H1 (cell line): ENCODE measurements at regions not wholly inside any gene's neighbourhood (a gene's known extent, or its start where the extent isn't known, plus 50 kb on each side); places are given as distances from the start of the nearest gene placed in this dataset.

Experiments used
- CTCF ChIA-PET: fragments of 300-600 bp; sonication (Branson Sonifier 250); formaldehyde crosslinking; loops from one replicate; lab custom pipeline; 2021; ENCODE audit not compliant: partially characterized antibody; lab: Charles Lee
- POLR2A ChIA-PET: fragments of 300-600 bp; sonication (Branson Sonifier 250); formaldehyde crosslinking; loops from one replicate; lab custom pipeline; 2021; ENCODE audit warnings: inconsistent platforms; ENCODE audit not compliant: partially characterized antibody; lab: Charles Lee
- DNase-seq, 2 experiments: peaks; one replicate each; pipeline versions ENCODE4 v3.0.0 to v3.0.0-alpha.2; 2010 to 2022; ENCODE audit warnings: low spot score in 2 of 2, low read depth in 1 of 2, mixed read lengths in 1 of 2
- FAIRE-seq: peaks from 2 replicates; lab custom pipeline; 2011; peaks lifted over from hg19 to GRCh38; lab: Jason Lieb, UNC
- H2AFZ ChIP-seq: 2 replicates; pipeline ENCODE4 v1.8.1; 2012; ENCODE audit warnings: low read length, inconsistent platforms
- H2AK5ac ChIP-seq: 2 replicates; pipeline ENCODE4 v1.6.1; 2013; ENCODE audit warnings: low read depth, low read length
- H2BK120ac ChIP-seq: replicated peaks from 2 replicates; pipeline ENCODE3; 2013; ENCODE audit warnings: low read depth, low read length, inconsistent platforms
- H2BK12ac ChIP-seq: 2 replicates; pipeline ENCODE4 v1.6.1; 2013; ENCODE audit warnings: low read depth, low read length
- H2BK15ac ChIP-seq: 2 replicates; pipeline ENCODE4 v1.6.1; 2013; ENCODE audit warnings: low read length
- H2BK20ac ChIP-seq: 2 replicates; pipeline ENCODE4 v1.6.1; 2013; ENCODE audit warnings: low read length
- H2BK5ac ChIP-seq: 2 replicates; pipeline ENCODE4 v1.6.1; 2013; ENCODE audit warnings: low read depth, low read length
- H3K14ac ChIP-seq: 2 replicates; pipeline ENCODE4 v1.6.1; 2013; ENCODE audit warnings: inconsistent platforms; ENCODE audit not compliant: insufficient read length
- H3K18ac ChIP-seq: 2 replicates; pipeline ENCODE4 v1.6.1; 2013; ENCODE audit warnings: low read length; ENCODE audit errors: extremely low read depth
- H3K23ac ChIP-seq: 2 replicates; pipeline ENCODE4 v1.6.1; 2013; ENCODE audit warnings: inconsistent platforms; ENCODE audit not compliant: insufficient read length
- H3K23me2 ChIP-seq: 2 replicates; pipeline ENCODE4 v1.6.1; 2013; ENCODE audit warnings: low read depth, low read length
- H3K27ac ChIP-seq: 2 replicates; pipeline ENCODE4 v1.6.1; 2011; ENCODE audit warnings: low read depth, low read length, inconsistent platforms
- H3K27me3 ChIP-seq, 4 experiments: replicated peaks in 1 of 4; 1 replicate in 1 of 4; 2 replicates in 3 of 4; pipeline versions ENCODE4 v1.6.1 to v1.8.1; 2011 to 2013; ENCODE audit warnings: low read length in 3 of 4, mild to moderate bottlenecking in 3 of 4, inconsistent platforms in 2 of 4, mixed read lengths in 2 of 4, moderate library complexity in 1 of 4; ENCODE audit not compliant: control insufficient read depth in 3 of 4, insufficient read depth in 3 of 4; ENCODE audit errors: extremely low read depth in 1 of 4
- H3K36me3 ChIP-seq, 4 experiments: 2 replicates each; pipeline versions ENCODE4 v1.6.1 to v1.8.1; 2011 to 2013; ENCODE audit warnings: mild to moderate bottlenecking in 4 of 4, low read length in 3 of 4, moderate library complexity in 2 of 4, control low read depth in 1 of 4, inconsistent platforms in 1 of 4; ENCODE audit not compliant: insufficient read depth in 4 of 4, control insufficient read depth in 2 of 4
- H3K4ac ChIP-seq: replicated peaks from 2 replicates; pipeline ENCODE3; 2013; ENCODE audit warnings: low read length, low read depth, mixed read lengths, inconsistent platforms; ENCODE audit not compliant: insufficient read length
- H3K4me1 ChIP-seq, 4 experiments: replicated peaks in 1 of 4; 1 replicate in 1 of 4; 2 replicates in 3 of 4; pipeline versions ENCODE4 v1.6.1 to v1.8.1; 2011 to 2013; ENCODE audit warnings: low read length in 3 of 4, inconsistent platforms in 2 of 4, mixed read lengths in 1 of 4; ENCODE audit not compliant: insufficient read depth in 4 of 4, control insufficient read depth in 3 of 4
- H3K4me2 ChIP-seq, 2 experiments: 2 replicates each; pipeline versions ENCODE4 v1.6.1 to v1.8.1; 2011 to 2013; ENCODE audit warnings: low read depth in 2 of 2, low read length in 2 of 2, control low read depth in 1 of 2, inconsistent platforms in 1 of 2, mild to moderate bottlenecking in 1 of 2; ENCODE audit not compliant: insufficient read depth in 1 of 2
- H3K4me3 ChIP-seq, 4 experiments: fragments of 200-600, 300-600 bp in 1 of 4; sonication (generic), shearing (Covaris generic), sonication (Bioruptor Twin) in 1 of 4; 2 replicates each; pipeline versions ENCODE4 v1.5.1 to v1.8.1; 2011 to 2016; ENCODE audit warnings: low read length in 4 of 4, low read depth in 3 of 4, control low read depth in 2 of 4, inconsistent platforms in 2 of 4, mild to moderate bottlenecking in 2 of 4, mixed read lengths in 1 of 4, moderate library complexity in 1 of 4; ENCODE audit not compliant: insufficient read depth in 2 of 4; ENCODE audit errors: extremely low read depth in 1 of 4
- H3K56ac ChIP-seq: replicated peaks from 2 replicates; pipeline ENCODE3; 2013; ENCODE audit warnings: low read depth, mild to moderate bottlenecking, mixed read lengths, low read length, inconsistent platforms; ENCODE audit not compliant: insufficient read length
- H3K79me1 ChIP-seq: 2 replicates; pipeline ENCODE4 v1.6.1; 2013; ENCODE audit warnings: low read depth, low read length, control low read depth
- H3K79me2 ChIP-seq, 2 experiments: 2 replicates each; pipeline versions ENCODE4 v1.6.1 to v1.8.1; 2012 to 2013; ENCODE audit warnings: low read length in 2 of 2, mild to moderate bottlenecking in 2 of 2, inconsistent platforms in 1 of 2; ENCODE audit not compliant: insufficient read depth in 2 of 2, control insufficient read depth in 1 of 2
- H3K9ac ChIP-seq, 4 experiments: replicated peaks in 1 of 4; 1 replicate in 1 of 4; 2 replicates in 3 of 4; pipeline versions ENCODE4 v1.6.1 to v1.8.1; 2011 to 2013; ENCODE audit warnings: low read depth in 3 of 4, low read length in 3 of 4, control low read depth in 2 of 4, mild to moderate bottlenecking in 2 of 4, moderate library complexity in 2 of 4, inconsistent platforms in 1 of 4; ENCODE audit errors: extremely low read depth in 1 of 4
- H3K9me3 ChIP-seq, 2 experiments: 2 replicates each; pipeline versions ENCODE4 v1.6.1 to v1.8.1; 2012 to 2013; ENCODE audit warnings: mild to moderate bottlenecking in 2 of 2, moderate library complexity in 2 of 2, control low read depth in 1 of 2, inconsistent platforms in 1 of 2, low read depth in 1 of 2, low read length in 1 of 2, mixed read lengths in 1 of 2; ENCODE audit not compliant: insufficient read depth in 2 of 2
- H4K20me1 ChIP-seq, 2 experiments: replicated peaks in 1 of 2; 2 replicates each; pipeline versions ENCODE3 to v1.8.1; 2011 to 2013; ENCODE audit warnings: inconsistent platforms in 2 of 2, low read length in 2 of 2, mild to moderate bottlenecking in 1 of 2; ENCODE audit not compliant: insufficient read depth in 2 of 2, control insufficient read depth in 1 of 2
- H4K5ac ChIP-seq: 2 replicates; pipeline ENCODE4 v1.6.1; 2013; ENCODE audit warnings: low read length, low read depth, mixed read lengths, inconsistent platforms; ENCODE audit not compliant: insufficient read length
- H4K8ac ChIP-seq: 2 replicates; pipeline ENCODE4 v1.8.0; 2013; ENCODE audit warnings: mild to moderate bottlenecking, moderate library complexity, low read length, inconsistent platforms; ENCODE audit not compliant: insufficient read depth; ENCODE audit errors: extremely low read depth
- H4K91ac ChIP-seq: replicated peaks from 2 replicates; pipeline ENCODE3; 2013; ENCODE audit warnings: low read length, mixed read lengths, inconsistent platforms; ENCODE audit not compliant: insufficient read length
- E2F6 ChIP-seq: IDR thresholded peaks from 2 replicates; pipeline ENCODE4 v1.6.1; 2012; ENCODE audit warnings: inconsistent platforms
- SUZ12 ChIP-seq: fragments of 200-600 bp; sonication (generic); IDR thresholded peaks from 2 replicates; pipeline ENCODE4 v1.6.1; 2012; ENCODE audit warnings: mild to moderate bottlenecking, inconsistent platforms, low read length, moderate library complexity, mixed read lengths
- YY1 ChIP-seq: IDR thresholded peaks from 2 replicates; pipeline ENCODE4 v1.6.1; 2011; ENCODE audit warnings: low read depth, mild to moderate bottlenecking, low read length
- WGBS, 2 experiments: shearing (Covaris generic) in 1 of 2; methylation state at CpG; one replicate each; pipeline versions ENCODE4 v1.1.6 to v1.1.7; 2013 to 2015; ENCODE audit warnings: low lambda C conversion rate in 2 of 2, mixed read lengths in 2 of 2, inconsistent platforms in 1 of 2, low coverage in 1 of 2, missing lambda C conversion rate in 1 of 2; ENCODE audit not compliant: insufficient replicate concordance in 2 of 2, insufficient coverage in 1 of 2, insufficient read length in 1 of 2; ENCODE audit errors: extremely low coverage in 1 of 2, missing lambda C conversion rate in 1 of 2; 5-methylcytosine and 5-hydroxymethylcytosine counted together

GRCh38 chr6:15945593-15946159 is 183.2 kb upstream of the MYLIP start:
- Histone ChIP-seq H2BK20ac (no peak overlapping the region), H3K79me2 (no peaks in the 10 kb centered on the region), H3K23ac (no peak overlapping the region), H3K23me2 (no peaks in the 10 kb centered on the region), H2BK120ac (no peak overlapping the region), H3K79me1 (no peaks in the 10 kb centered on the region), H4K20me1 (no peaks in the 10 kb centered on the region), H2AK5ac (no peak overlapping the region), H3K9ac (no peak overlapping the region), H4K8ac (no peak overlapping the region), H2BK12ac (no peak overlapping the region), H3K36me3 (no peaks in the 10 kb centered on the region), H3K27ac (no peak overlapping the region), H3K4me2 (no peak overlapping the region), H2AFZ (no peak overlapping the region), H3K56ac (no peak overlapping the region), H2BK15ac (no peak overlapping the region), H3K9me3 (no peaks in the 10 kb centered on the region), H3K18ac (no peak overlapping the region), H3K4me3 (no peak overlapping the region), H2BK5ac (no peak overlapping the region), H3K27me3 (no peaks in the 10 kb centered on the region), H3K4ac (no peak overlapping the region), H3K14ac (no peak overlapping the region), H3K4me1 (peaks cover 2 to 11% (median 6%) of the 10 kb centered on the region in 4 experiments; a peak in 5 of 7 replicates), H4K91ac (no peak overlapping the region), H4K5ac (no peak overlapping the region)
- ChIA-PET POLR2A (no interaction called here), CTCF (interaction anchor here (1.3 kb wide), 1 partner anchor 9 kb away, joined by 3 read pairs; no protein-coding TSS in a partner anchor)
- 98% methylated on average over 2 of the region's 2 CpGs; no CpG with 5 or more reads in 1 of the 2 experiments for WGBS, 2 experiments
- no peak for DNase-seq
- TF ChIP-seq SUZ12 (no peak), E2F6 (no peak), YY1 (no peak)
- FAIRE-seq: no peak
